ENCODE measurements at regions not wholly inside any gene's neighbourhood (a gene's known extent, or its start where the extent isn't known, plus 50 kb on each side); places are given as distances from the start of the nearest gene placed in this dataset.

DNA sequence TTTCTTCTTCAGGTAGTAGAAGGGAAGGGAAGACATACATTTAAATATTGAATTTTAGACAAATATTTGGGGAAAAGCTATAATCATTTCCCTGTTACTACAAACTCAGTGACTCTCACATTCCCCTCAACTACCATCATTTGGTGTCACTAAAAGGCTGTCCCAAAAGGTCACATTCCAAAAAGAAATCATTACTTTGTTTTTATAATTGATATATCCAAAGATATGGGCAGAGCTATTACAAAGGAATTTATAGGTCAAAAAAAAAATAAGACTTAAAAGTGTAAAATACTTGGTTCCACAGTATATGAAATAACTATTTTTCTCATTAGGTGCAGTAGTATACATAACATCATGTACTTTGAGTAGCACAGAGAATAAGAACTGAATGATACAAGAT lies 751.4 kb downstream of the KCNA4 start:
- intact Hi-C loops (cut with micrococcal nuclease), result no loop called here
- TF ChIP-seq CTCF (IDR thresholded peaks at IDR 0.05; ENCODE audit: unreplicated experiment), result no peak
- CTCF ChIA-PET, result interaction anchor here (0.8 to 3.3 kb wide), 2 partner anchors 64 to 910 kb away, joined by 3 to 14 read pairs; no protein-coding TSS in a partner anchor

GRCh38 chr11:29263971-29264682 lies 752.7 kb downstream of the KCNA4 start:
- H3K4me1 Mint-ChIP-seq (ENCODE audit: insufficient read depth, unreplicated experiment), result peaks cover 18% of the 10 kb centered on the region
- ChIA-PET POLR2A (interaction anchor here (1.1 to 1.3 kb wide), 3 partner anchors 17 to 316 kb away, joined by 3 to 4 read pairs (median 4); no protein-coding TSS in a partner anchor), CTCF (interaction anchor here (0.6 to 1.5 kb wide), 4 partner anchors 8 to 1768 kb away, joined by 3 to 11 read pairs (median 3); no protein-coding TSS in a partner anchor)
- H3K36me3 Mint-ChIP-seq (ENCODE audit: insufficient read depth, unreplicated experiment), result no peaks in the 10 kb centered on the region
- H3K27me3 Mint-ChIP-seq (ENCODE audit: insufficient read depth, unreplicated experiment), result no peaks in the 10 kb centered on the region
- no peak overlapping the region for H3K4me3 Mint-ChIP-seq (ENCODE audit: unreplicated experiment)
- H3K27ac Mint-ChIP-seq (ENCODE audit: low read depth, unreplicated experiment), result no peak overlapping the region
- TF ChIP-seq CTCF (IDR thresholded peaks at IDR 0.05; ENCODE audit: unreplicated experiment), result no peak
- BruUV-seq (replicated peaks), result no TSS peak
- peak; percentile 46 for DNase-seq (ENCODE audit: unreplicated experiment)
- H3K9me3 Mint-ChIP-seq (ENCODE audit: unreplicated experiment), result no peaks in the 10 kb centered on the region
- intact Hi-C loops (cut with micrococcal nuclease), result no loop called here

More for the DNA sequence above, 751.4 kb downstream of the KCNA4 start:
- POLR2A ChIA-PET, result interaction anchor here (1.1 to 1.3 kb wide), 2 partner anchors 34 to 317 kb away, joined by 3 to 4 read pairs; no protein-coding TSS in a partner anchor
- no peaks in the 10 kb centered on the region for H3K27me3 Mint-ChIP-seq (ENCODE audit: insufficient read depth, unreplicated experiment)
- H3K4me3 Mint-ChIP-seq (ENCODE audit: unreplicated experiment), result no peak overlapping the region
- H3K36me3 Mint-ChIP-seq (ENCODE audit: insufficient read depth, unreplicated experiment), result no peaks in the 10 kb centered on the region
- BruUV-seq (replicated peaks), result no TSS peak
- H3K27ac Mint-ChIP-seq (ENCODE audit: low read depth, unreplicated experiment), result no peak overlapping the region
- peaks cover 17% of the 10 kb centered on the region for H3K4me1 Mint-ChIP-seq (ENCODE audit: insufficient read depth, unreplicated experiment)
- DNase-seq (ENCODE audit: unreplicated experiment), result no peak
- no peaks in the 10 kb centered on the region for H3K9me3 Mint-ChIP-seq (ENCODE audit: unreplicated experiment)

GRCh38 chr11:29261831-29262230 lies 755.0 kb downstream of the KCNA4 start:
- CTCF ChIA-PET, result interaction anchor here (0.7 to 5.7 kb wide), 9 partner anchors 11 to 1151 kb away, joined by 3 to 63 read pairs (median 7); no protein-coding TSS in a partner anchor
- peaks cover 6% of the 10 kb centered on the region for H3K9me3 Mint-ChIP-seq (ENCODE audit: unreplicated experiment)
- no TSS peak for BruUV-seq (replicated peaks)
- TF ChIP-seq CTCF (IDR thresholded peaks at IDR 0.05; ENCODE audit: unreplicated experiment), result no peak
- H3K27ac Mint-ChIP-seq (ENCODE audit: low read depth, unreplicated experiment), result peak overlapping the region; percentile 85
- POLR2A ChIA-PET, result interaction anchor here (1.0 to 1.1 kb wide), 2 partner anchors 1154 to 1563 kb away, joined by 3 read pairs; partner anchors contain the start of genes KIF18A and METTL15
- H3K4me1 Mint-ChIP-seq (ENCODE audit: insufficient read depth, unreplicated experiment), result peaks cover 18% of the 10 kb centered on the region
- H3K36me3 Mint-ChIP-seq (ENCODE audit: insufficient read depth, unreplicated experiment), result no peaks in the 10 kb centered on the region
- DNase-seq (ENCODE audit: unreplicated experiment), result no peak
- no peaks in the 10 kb centered on the region for H3K27me3 Mint-ChIP-seq (ENCODE audit: insufficient read depth, unreplicated experiment)
- intact Hi-C loops (cut with micrococcal nuclease), result no loop called here
- H3K4me3 Mint-ChIP-seq (ENCODE audit: unreplicated experiment), result no peak overlapping the region

DNA sequence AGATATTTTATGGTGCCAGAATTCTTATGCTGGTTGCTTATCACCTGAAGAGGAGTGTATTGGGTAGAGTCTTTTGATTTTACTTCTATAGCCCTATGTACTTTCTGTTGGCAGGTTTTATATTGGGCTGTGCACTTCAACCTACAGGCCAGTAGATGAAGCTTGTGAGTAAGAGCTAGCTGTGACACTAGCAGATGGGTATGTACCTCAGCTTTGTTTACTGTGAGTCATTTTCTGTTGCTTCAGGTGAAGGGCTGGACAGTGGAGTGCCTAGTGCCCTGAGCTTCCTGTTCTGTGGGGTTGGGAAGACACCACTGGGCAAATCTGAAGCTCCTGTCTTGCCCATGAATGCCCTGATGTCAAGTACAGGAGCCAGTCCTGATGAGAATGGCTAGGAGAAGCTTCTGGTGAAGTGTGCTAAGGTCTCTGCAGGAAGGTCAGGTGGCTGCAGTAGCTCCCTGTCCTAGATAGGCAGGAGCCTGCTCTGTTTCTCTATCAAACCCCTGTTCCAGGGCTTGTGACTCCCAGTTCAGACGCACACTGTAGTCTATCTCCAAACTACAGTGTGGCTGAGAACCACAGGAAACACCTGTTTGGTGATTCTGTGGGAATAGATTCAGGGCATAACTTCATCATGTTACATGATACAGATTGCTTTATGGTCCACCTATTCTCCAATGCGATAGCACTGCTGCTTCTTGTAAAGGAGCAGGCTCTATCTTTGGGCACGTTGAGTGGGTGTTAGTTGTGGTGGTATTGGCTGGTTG lies 755.7 kb downstream of the KCNA4 start:
- ChIA-PET CTCF (interaction anchor here (0.7 to 5.7 kb wide), 17 partner anchors 12 to 1565 kb away, joined by 3 to 63 read pairs (median 4); partner anchors contain the start of gene BDNF), POLR2A (interaction anchor here (0.7 to 1.4 kb wide), 5 partner anchors 28 to 1562 kb away, joined by 3 to 8 read pairs (median 3); partner anchors contain the start of genes KIF18A and METTL15)
- H3K9me3 Mint-ChIP-seq (ENCODE audit: unreplicated experiment), result peaks cover 6% of the 10 kb centered on the region
- H3K4me3 Mint-ChIP-seq (ENCODE audit: unreplicated experiment), result no peak overlapping the region
- DNase-seq (ENCODE audit: unreplicated experiment), result peak; percentile 83
- peak overlapping the region; percentile 85 for H3K27ac Mint-ChIP-seq (ENCODE audit: low read depth, unreplicated experiment)
- BruUV-seq (replicated peaks), result no TSS peak
- no peaks in the 10 kb centered on the region for H3K36me3 Mint-ChIP-seq (ENCODE audit: insufficient read depth, unreplicated experiment)
- H3K27me3 Mint-ChIP-seq (ENCODE audit: insufficient read depth, unreplicated experiment), result no peaks in the 10 kb centered on the region
- peaks cover 18% of the 10 kb centered on the region for H3K4me1 Mint-ChIP-seq (ENCODE audit: insufficient read depth, unreplicated experiment)
- intact Hi-C loops (cut with micrococcal nuclease), result no loop called here
- TF ChIP-seq CTCF (IDR thresholded peaks at IDR 0.05; ENCODE audit: unreplicated experiment), result no peak
